HepG2 (cell line): ENCODE measurements at regions not wholly inside any gene's neighbourhood (a gene's known extent, or its start where the extent isn't known, plus 50 kb on each side); places are given as distances from the start of the nearest gene placed in this dataset.

Source experiments
- MTA3 ChIP-seq: sonication (generic); formaldehyde crosslinking; IDR thresholded peaks from 2 replicates; pipeline ENCODE4 v1.4.0; 2020; ENCODE audit warnings: missing genetic modification reagents
- NR2C2 ChIP-seq: sonication (generic); formaldehyde crosslinking; IDR thresholded peaks from 2 replicates; pipeline ENCODE4 v1.4.0; 2020; ENCODE audit warnings: missing genetic modification reagents, mild to moderate bottlenecking, moderate library complexity, borderline replicate concordance
- PAX8 ChIP-seq: sonication (generic); formaldehyde crosslinking; IDR thresholded peaks from 2 replicates; pipeline ENCODE4 v1.8.0; 2022; ENCODE audit warnings: mild to moderate bottlenecking, missing genetic modification reagents, borderline replicate concordance
- PPARG ChIP-seq: conservative IDR thresholded peaks from 2 replicates; pipeline ENCODE4 v1.6.1; 2016; ENCODE audit warnings: missing biosample characterization, missing genetic modification reagents
- SALL1 ChIP-seq: sonication (generic); formaldehyde crosslinking; IDR thresholded peaks from 2 replicates; pipeline ENCODE4 v1.8.0; 2022; ENCODE audit warnings: mild to moderate bottlenecking, missing genetic modification reagents
- SRF ChIP-seq: IDR thresholded peaks from 2 replicates; pipeline ENCODE4 v1.6.1; 2011; ENCODE audit warnings: mild to moderate bottlenecking, low read depth, low read length, moderate library complexity
- TEAD3 ChIP-seq: optimal IDR thresholded peaks from 2 replicates; pipeline ENCODE3; 2016; ENCODE audit warnings: borderline replicate concordance
- WIZ ChIP-seq: sonication (generic); formaldehyde crosslinking; IDR thresholded peaks from 2 replicates; pipeline ENCODE4 v1.5.1; 2020; ENCODE audit warnings: mild to moderate bottlenecking, missing genetic modification reagents
- ZBTB7B ChIP-seq: sonication (generic); formaldehyde crosslinking; IDR thresholded peaks from 2 replicates; pipeline ENCODE4 v1.4.0; 2020; ENCODE audit warnings: missing genetic modification reagents
- ZNF333 ChIP-seq: sonication (generic); formaldehyde crosslinking; IDR thresholded peaks from 2 replicates; pipeline ENCODE4 v1.4.0; 2020; ENCODE audit warnings: mild to moderate bottlenecking, missing genetic modification reagents, borderline replicate concordance
- ZNF383 ChIP-seq: sonication (generic); formaldehyde crosslinking; IDR thresholded peaks from 2 replicates; pipeline ENCODE4 v1.4.0; 2020; ENCODE audit warnings: missing genetic modification reagents, mild to moderate bottlenecking, borderline replicate concordance
- ZNF839 ChIP-seq: sonication (generic); formaldehyde crosslinking; IDR thresholded peaks from 2 replicates; pipeline ENCODE4 v1.4.0; 2020; ENCODE audit warnings: missing genetic modification reagents, mild to moderate bottlenecking, borderline replicate concordance
- ZSCAN25 ChIP-seq: sonication (generic); formaldehyde crosslinking; IDR thresholded peaks from 2 replicates; pipeline ENCODE4 v1.8.0; 2022; ENCODE audit warnings: mild to moderate bottlenecking, missing genetic modification reagents
- TF ChIP-seq, protein P1 (sequence below): sonication (generic); formaldehyde crosslinking; IDR thresholded peaks from 2 replicates; pipeline ENCODE4 v1.8.0; 2022; ENCODE audit warnings: mild to moderate bottlenecking, missing genetic modification reagents, moderate library complexity
- TF ChIP-seq, protein P2 (sequence below): sonication (generic); formaldehyde crosslinking; IDR thresholded peaks from 2 replicates; pipeline ENCODE4 v1.5.1; 2020; ENCODE audit warnings: missing genetic modification reagents, mild to moderate bottlenecking, borderline replicate concordance
- TF ChIP-seq, protein P3 (sequence below), 2 experiments: fragments of 450-650 bp in 1 of 2; sonication (generic) in 1 of 2; formaldehyde crosslinking in 1 of 2; IDR thresholded peaks; 2 replicates each; pipeline versions ENCODE4 v1.6.1 to v1.8.0; 2016 to 2022; ENCODE audit warnings: antibody characterized with exemption in 1 of 2, mild to moderate bottlenecking in 1 of 2, missing genetic modification reagents in 1 of 2
- TF ChIP-seq, protein P4 (sequence below): sonication (generic); IDR thresholded peaks from 2 replicates; pipeline ENCODE4 v1.6.1; 2016; ENCODE audit warnings: low read depth, borderline replicate concordance

DNA sequence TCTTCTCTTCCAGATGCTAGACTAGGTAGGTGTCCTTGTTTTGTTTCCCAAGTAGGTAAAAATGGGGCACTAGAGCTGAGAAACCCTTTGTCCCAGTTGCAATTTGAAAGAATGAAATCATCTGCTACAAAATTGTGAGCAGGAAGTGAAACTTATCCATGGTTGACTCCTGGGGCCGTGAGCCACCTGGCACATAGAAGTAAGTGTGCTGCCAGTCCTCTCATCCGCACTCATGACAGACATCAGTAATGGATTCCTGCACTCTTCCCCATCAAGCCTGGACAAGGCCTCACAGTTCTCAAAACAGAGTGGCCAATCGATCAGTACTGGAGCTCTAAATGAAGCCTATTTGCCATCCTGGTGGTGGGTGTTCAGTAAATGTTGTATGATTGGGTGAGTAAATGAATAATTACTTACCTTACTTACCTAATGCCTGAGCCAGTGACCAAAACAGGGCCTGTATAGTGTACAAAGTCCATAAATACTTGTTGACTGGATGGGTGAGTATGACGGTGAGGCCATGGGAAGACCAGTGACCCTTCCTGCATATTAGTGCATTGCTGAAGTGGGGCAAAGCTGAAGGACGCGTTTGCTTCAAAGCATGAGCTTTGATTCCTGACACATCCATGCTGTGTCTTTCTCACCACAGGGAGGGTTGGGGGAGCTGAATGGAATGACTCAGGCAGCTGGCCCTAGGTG, 68.9 kb upstream of the HEPHL1 start (continued):
- peak; percentile 88; the same call in 1 of the 2 replicates for TF ChIP-seq WIZ (CRISPR knock-in tag)
- TF ChIP-seq ZNF383 (CRISPR knock-in tag) = no peak
- TF ChIP-seq ZBTB7B (CRISPR knock-in tag) = no peak
- TF ChIP-seq ZSCAN25 (CRISPR knock-in tag) = peak; percentile 39; the same call in 1 of the 2 replicates
- no peak for TF ChIP-seq PAX8 (CRISPR knock-in tag)
- no peak for TF ChIP-seq MTA3 (CRISPR knock-in tag)
- no peak for TF ChIP-seq ZNF839 (CRISPR knock-in tag)
- TF ChIP-seq ZNF333 (CRISPR knock-in tag) = no peak
- TF ChIP-seq SRF = no peak
- TF ChIP-seq, protein P1, sequence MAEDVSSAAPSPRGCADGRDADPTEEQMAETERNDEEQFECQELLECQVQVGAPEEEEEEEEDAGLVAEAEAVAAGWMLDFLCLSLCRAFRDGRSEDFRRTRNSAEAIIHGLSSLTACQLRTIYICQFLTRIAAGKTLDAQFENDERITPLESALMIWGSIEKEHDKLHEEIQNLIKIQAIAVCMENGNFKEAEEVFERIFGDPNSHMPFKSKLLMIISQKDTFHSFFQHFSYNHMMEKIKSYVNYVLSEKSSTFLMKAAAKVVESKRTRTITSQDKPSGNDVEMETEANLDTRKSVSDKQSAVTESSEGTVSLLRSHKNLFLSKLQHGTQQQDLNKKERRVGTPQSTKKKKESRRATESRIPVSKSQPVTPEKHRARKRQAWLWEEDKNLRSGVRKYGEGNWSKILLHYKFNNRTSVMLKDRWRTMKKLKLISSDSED (CRISPR knock-in tag) = no peak
- TF ChIP-seq TEAD3 = peak; percentile 62
- no peak for TF ChIP-seq NR2C2
- TF ChIP-seq, protein P2, sequence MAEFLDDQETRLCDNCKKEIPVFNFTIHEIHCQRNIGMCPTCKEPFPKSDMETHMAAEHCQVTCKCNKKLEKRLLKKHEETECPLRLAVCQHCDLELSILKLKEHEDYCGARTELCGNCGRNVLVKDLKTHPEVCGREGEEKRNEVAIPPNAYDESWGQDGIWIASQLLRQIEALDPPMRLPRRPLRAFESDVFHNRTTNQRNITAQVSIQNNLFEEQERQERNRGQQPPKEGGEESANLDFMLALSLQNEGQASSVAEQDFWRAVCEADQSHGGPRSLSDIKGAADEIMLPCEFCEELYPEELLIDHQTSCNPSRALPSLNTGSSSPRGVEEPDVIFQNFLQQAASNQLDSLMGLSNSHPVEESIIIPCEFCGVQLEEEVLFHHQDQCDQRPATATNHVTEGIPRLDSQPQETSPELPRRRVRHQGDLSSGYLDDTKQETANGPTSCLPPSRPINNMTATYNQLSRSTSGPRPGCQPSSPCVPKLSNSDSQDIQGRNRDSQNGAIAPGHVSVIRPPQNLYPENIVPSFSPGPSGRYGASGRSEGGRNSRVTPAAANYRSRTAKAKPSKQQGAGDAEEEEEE (CRISPR knock-in tag) = no peak
- TF ChIP-seq PPARG (CRISPR knock-in tag) = peak; percentile 85
- TF ChIP-seq, protein P3, sequence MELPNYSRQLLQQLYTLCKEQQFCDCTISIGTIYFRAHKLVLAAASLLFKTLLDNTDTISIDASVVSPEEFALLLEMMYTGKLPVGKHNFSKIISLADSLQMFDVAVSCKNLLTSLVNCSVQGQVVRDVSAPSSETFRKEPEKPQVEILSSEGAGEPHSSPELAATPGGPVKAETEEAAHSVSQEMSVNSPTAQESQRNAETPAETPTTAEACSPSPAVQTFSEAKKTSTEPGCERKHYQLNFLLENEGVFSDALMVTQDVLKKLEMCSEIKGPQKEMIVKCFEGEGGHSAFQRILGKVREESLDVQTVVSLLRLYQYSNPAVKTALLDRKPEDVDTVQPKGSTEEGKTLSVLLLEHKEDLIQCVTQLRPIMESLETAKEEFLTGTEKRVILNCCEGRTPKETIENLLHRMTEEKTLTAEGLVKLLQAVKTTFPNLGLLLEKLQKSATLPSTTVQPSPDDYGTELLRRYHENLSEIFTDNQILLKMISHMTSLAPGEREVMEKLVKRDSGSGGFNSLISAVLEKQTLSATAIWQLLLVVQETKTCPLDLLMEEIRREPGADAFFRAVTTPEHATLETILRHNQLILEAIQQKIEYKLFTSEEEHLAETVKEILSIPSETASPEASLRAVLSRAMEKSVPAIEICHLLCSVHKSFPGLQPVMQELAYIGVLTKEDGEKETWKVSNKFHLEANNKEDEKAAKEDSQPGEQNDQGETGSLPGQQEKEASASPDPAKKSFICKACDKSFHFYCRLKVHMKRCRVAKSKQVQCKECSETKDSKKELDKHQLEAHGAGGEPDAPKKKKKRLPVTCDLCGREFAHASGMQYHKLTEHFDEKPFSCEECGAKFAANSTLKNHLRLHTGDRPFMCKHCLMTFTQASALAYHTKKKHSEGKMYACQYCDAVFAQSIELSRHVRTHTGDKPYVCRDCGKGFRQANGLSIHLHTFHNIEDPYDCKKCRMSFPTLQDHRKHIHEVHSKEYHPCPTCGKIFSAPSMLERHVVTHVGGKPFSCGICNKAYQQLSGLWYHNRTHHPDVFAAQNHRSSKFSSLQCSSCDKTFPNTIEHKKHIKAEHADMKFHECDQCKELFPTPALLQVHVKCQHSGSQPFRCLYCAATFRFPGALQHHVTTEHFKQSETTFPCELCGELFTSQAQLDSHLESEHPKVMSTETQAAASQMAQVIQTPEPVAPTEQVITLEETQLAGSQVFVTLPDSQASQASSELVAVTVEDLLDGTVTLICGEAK (IDR thresholded peaks at IDR 0.05) = no peak
- TF ChIP-seq, protein P3 (CRISPR knock-in tag; IDR thresholded peaks at IDR 0.05) = no peak
- peak; percentile 89 for TF ChIP-seq SALL1 (CRISPR knock-in tag)
- TF ChIP-seq, protein P4, sequence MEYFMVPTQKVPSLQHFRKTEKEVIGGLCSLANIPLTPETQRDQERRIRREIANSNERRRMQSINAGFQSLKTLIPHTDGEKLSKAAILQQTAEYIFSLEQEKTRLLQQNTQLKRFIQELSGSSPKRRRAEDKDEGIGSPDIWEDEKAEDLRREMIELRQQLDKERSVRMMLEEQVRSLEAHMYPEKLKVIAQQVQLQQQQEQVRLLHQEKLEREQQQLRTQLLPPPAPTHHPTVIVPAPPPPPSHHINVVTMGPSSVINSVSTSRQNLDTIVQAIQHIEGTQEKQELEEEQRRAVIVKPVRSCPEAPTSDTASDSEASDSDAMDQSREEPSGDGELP = no peak
